Spinal cord (tissue), 9 donors: ENCODE measurements at regions not wholly inside any gene's neighbourhood (a gene's known extent, or its start where the extent isn't known, plus 50 kb on each side); places are given as distances from the start of the nearest gene placed in this dataset.
"Not testable (repeated sequence)": the region's sequence is repeated elsewhere in the genome, so short reads cannot be mapped to it uniquely, and the experiment has no call there.

ENCODE experiments used
- DNase-seq, 6 donors: peaks; one replicate each; pipeline versions ENCODE4 v3.0.0 to v3.0.0-alpha.2; 2013 to 2015; ENCODE audit warnings: low spot score in 6 of 6, low read depth in 4 of 6
- H3K27ac ChIP-seq: one replicate; pipeline ENCODE4 v1.5.1; 2013; ENCODE audit warnings: low read depth, low read length, control low read depth
- H3K27me3 ChIP-seq: one replicate; pipeline ENCODE4 v1.6.1; 2013; ENCODE audit warnings: low read length; ENCODE audit not compliant: control insufficient read depth, insufficient read depth
- H3K36me3 ChIP-seq: one replicate; pipeline ENCODE4 v1.6.1; 2013; ENCODE audit warnings: low read length; ENCODE audit not compliant: control insufficient read depth, insufficient read depth
- H3K4me1 ChIP-seq: one replicate; pipeline ENCODE4 v1.6.1; 2013; ENCODE audit warnings: low read length; ENCODE audit not compliant: control insufficient read depth, insufficient read depth
- H3K4me3 ChIP-seq: one replicate; pipeline ENCODE4 v1.5.1; 2013; ENCODE audit warnings: low read depth, low read length, control low read depth
- H3K9me3 ChIP-seq: one replicate; pipeline ENCODE4 v1.6.1; 2013; ENCODE audit warnings: low read length; ENCODE audit not compliant: control insufficient read depth, insufficient read depth
- WGBS: methylation state at CpG from one replicate; pipeline ENCODE4 v1.1.5; 2013; ENCODE audit warnings: missing lambda C conversion rate; ENCODE audit not compliant: insufficient coverage; 5-methylcytosine and 5-hydroxymethylcytosine counted together
- donor health status: healthy.

GRCh38 chr3:94356581-94356980, 293.7 kb downstream of the NSUN3 start:
- Histone ChIP-seq H3K9me3 (no peaks in the 10 kb centered on the region), H3K4me1 (no peaks in the 10 kb centered on the region), H3K27me3 (no peaks in the 10 kb centered on the region), H3K4me3 (no peak overlapping the region), H3K27ac (no peak overlapping the region), H3K36me3 (no peaks in the 10 kb centered on the region)
- WGBS = no CpG with 5 or more reads among the region's 1 CpG
- no peak for DNase-seq

GRCh38 chr3:94359996-94360395, 297.1 kb downstream of the NSUN3 start:
- H3K27me3 ChIP-seq = no peaks in the 10 kb centered on the region
- no peaks in the 10 kb centered on the region for H3K9me3 ChIP-seq
- DNase-seq = peak in 1 of 6 donors; percentile 15
- H3K4me1 ChIP-seq = no peaks in the 10 kb centered on the region
- WGBS = 64% methylated on average over 2 of the region's 2 CpGs
- no peaks in the 10 kb centered on the region for H3K36me3 ChIP-seq
- no peak overlapping the region for H3K27ac ChIP-seq
- H3K4me3 ChIP-seq = no peak overlapping the region

DNA sequence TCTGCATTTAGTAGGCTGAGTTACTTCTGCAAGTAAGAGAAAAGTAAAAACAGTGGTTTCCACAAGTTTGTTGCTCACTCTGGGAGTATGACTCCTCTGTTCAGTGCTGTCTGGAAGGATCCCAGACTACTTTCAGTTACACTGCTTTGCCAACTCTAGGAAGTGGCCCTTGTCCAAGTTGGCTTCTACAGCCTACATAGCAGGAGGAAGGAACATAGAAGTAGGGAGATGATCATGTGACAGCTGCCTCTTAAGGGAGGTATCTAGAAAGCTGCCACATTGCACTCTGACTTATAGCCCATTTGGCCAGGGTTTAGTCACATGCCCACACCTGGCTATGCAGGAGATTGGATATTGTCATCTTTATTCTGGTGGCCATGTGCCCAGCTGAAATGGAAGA, 298.1 kb downstream of the NSUN3 start:
- Histone ChIP-seq H3K4me1 (no peaks in the 10 kb centered on the region), H3K36me3 (no peaks in the 10 kb centered on the region), H3K4me3 (no peak overlapping the region), H3K27me3 (no peaks in the 10 kb centered on the region), H3K9me3 (peaks cover 2% of the 10 kb centered on the region), H3K27ac (no peak overlapping the region)
- peak in 5 of 6 donors; percentile 31 to 94 (median 44) for DNase-seq

- no peaks in the 10 kb centered on the region for H3K27me3 ChIP-seq
Observed at GRCh38 chr3:94362393-94362792, 299.5 kb downstream of the NSUN3 start.

GRCh38 chr3:94365006-94365405, 302.1 kb downstream of the NSUN3 start:
- Histone ChIP-seq H3K4me3 (no peak overlapping the region), H3K27me3 (no peaks in the 10 kb centered on the region), H3K4me1 (no peaks in the 10 kb centered on the region), H3K27ac (no peak overlapping the region), H3K9me3 (peaks cover 2% of the 10 kb centered on the region), H3K36me3 (no peaks in the 10 kb centered on the region)
- no peak for DNase-seq
- WGBS = 72% methylated on average over 2 of the region's 3 CpGs

More at GRCh38 chr3:94362393-94362792, 299.5 kb downstream of the NSUN3 start:
- peak in 3 of 6 donors; percentile 11 to 77 (median 18) for DNase-seq
- Histone ChIP-seq H3K4me1 (no peaks in the 10 kb centered on the region), H3K27ac (no peak overlapping the region), H3K9me3 (peaks cover 2% of the 10 kb centered on the region), H3K4me3 (no peak overlapping the region), H3K36me3 (no peaks in the 10 kb centered on the region)
- WGBS = no CpG with 5 or more reads among the region's 4 CpGs

DNA sequence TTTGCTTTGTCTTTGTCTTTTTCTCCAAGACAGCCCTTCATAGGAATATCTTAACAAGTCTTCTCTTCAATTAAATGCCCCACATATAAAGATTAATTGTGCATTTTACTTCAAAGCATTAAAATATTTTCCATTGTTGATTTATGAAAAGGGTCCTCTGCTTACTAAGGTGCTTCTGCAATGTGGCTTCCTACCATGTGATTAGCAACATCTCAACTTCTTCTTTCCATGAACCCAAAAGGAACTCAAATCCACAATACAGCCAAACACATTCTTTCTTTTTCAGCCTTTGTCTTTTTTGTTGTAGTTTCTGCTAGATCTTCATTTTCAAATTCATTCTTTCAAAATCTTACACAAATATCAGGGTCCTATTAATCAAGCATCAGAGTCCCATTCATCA, 309.2 kb downstream of the NSUN3 start:
- peaks cover 2% of the 10 kb centered on the region for H3K9me3 ChIP-seq
- H3K27ac ChIP-seq = no peak overlapping the region
- no peaks in the 10 kb centered on the region for H3K4me1 ChIP-seq
- H3K36me3 ChIP-seq = no peaks in the 10 kb centered on the region
- no peaks in the 10 kb centered on the region for H3K27me3 ChIP-seq
- DNase-seq = no peak
- no peak overlapping the region for H3K4me3 ChIP-seq

- Histone ChIP-seq H3K27me3 (no peaks in the 10 kb centered on the region), H3K36me3 (no peaks in the 10 kb centered on the region), H3K4me3 (no peak overlapping the region), H3K9me3 (peaks cover 2% of the 10 kb centered on the region), H3K4me1 (no peaks in the 10 kb centered on the region), H3K27ac (no peak overlapping the region)
- peak in 1 of 6 donors; percentile 58 for DNase-seq
Observed at GRCh38 chr3:94373456-94373855, 310.6 kb downstream of the NSUN3 start.

DNA sequence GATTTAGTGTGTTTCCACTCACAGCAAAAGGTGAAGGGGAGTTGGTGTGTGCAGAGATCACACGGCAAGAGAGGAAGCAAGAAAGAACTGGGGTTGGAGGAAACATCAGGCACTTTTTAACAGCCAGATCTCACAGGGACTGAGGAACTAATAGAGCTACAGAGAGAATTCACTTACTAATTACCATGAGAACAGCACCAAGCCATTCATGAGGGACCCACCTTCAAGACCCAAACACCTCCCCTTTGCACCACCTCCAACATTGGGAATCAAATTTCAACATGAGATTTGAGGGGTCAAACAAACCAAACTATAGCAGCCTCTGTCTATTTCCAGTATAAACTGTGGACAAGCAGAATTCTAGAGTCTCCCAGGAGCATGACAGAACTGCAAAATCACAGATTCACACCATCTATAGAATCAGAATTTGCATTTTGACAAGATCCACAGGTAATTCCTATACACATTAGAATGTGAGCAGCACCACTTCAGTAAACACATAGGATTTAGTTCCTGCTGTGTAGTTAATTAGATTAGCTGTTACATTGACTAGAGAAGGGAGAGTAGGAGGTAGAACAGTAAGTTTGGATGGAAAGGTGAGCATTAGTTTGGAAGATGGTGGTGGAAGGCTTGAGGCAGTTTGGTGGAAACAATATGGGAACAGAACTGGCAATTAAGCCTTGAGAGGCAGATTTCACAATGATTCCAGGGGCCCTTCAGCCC, 311.7 kb downstream of the NSUN3 start:
- Histone ChIP-seq H3K36me3 (no peaks in the 10 kb centered on the region), H3K27ac (no peak overlapping the region), H3K4me1 (no peaks in the 10 kb centered on the region), H3K27me3 (no peaks in the 10 kb centered on the region), H3K4me3 (no peak overlapping the region), H3K9me3 (peaks cover 2% of the 10 kb centered on the region)
- no CpG with 5 or more reads among the region's 1 CpG for WGBS
- DNase-seq = peak in 1 of 6 donors; percentile 43

DNA sequence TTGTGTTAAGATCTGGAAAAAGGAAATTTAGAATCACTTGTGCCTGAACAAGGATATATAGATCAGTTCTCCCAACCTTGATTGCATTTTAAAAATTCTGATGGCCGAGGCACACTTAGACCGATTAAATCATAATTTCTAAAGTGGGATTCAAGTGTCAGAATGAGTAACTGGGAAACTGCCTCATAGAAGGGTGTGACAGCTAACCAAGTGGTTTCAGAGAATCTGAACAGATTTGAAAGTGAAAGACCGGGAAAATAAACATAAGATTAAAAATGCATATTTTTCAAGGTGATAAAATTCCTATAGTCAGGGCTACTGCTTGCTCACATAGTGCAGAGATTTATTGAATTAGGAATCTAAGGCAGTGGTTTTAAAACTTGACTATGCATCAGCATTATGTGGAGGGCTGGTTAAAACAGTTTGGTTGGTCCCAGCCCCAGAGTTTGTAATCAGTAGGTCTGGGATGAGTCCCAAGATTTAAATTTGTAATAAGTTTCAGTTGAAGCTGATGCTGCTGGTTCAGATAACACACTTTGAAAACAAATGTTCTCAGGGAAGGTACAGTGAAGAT, 314.3 kb downstream of the NSUN3 start:
- not testable (repeated sequence) for H3K36me3 ChIP-seq, H3K27me3 ChIP-seq, H3K4me1 ChIP-seq, H3K4me3 ChIP-seq, H3K27ac ChIP-seq, H3K9me3 ChIP-seq
- WGBS = no CpG with 5 or more reads among the region's 3 CpGs
- peak in 1 of 6 donors; percentile 9 for DNase-seq

- not testable (repeated sequence) for DNase-seq, H3K27me3 ChIP-seq, H3K9me3 ChIP-seq, H3K4me3 ChIP-seq, H3K4me1 ChIP-seq, H3K27ac ChIP-seq, H3K36me3 ChIP-seq
- WGBS = no CpG with 5 or more reads among the region's 3 CpGs
Observed at GRCh38 chr3:94377863-94378262, 315.0 kb downstream of the NSUN3 start.
